RWPE2 (cell line): ENCODE measurements at regions not wholly inside any gene's neighbourhood (a gene's known extent, or its start where the extent isn't known, plus 50 kb on each side); places are given as distances from the start of the nearest gene placed in this dataset.

Experiments
- ATAC-seq: fragments of 200-7000 bp; cut with Tn5 transposase; 3 replicates; pipeline ENCODE4 v1.9.1; 2021; ENCODE audit warnings: low read depth
- DNase-seq: peaks from one replicate; pipeline ENCODE4 v3.0.0-alpha.2; 2020; ENCODE audit warnings: low spot score
- H3K27ac ChIP-seq: fragments of 450-650 bp; 2 replicates; pipeline ENCODE4 v1.5.1; 2017; ENCODE audit warnings: mild to moderate bottlenecking; ENCODE audit not compliant: poor library complexity, severe bottlenecking
- H3K27me3 ChIP-seq: fragments of 250-450 bp; sonication (Bioruptor Pico); 2 replicates; pipeline ENCODE4 v1.5.1; 2021; ENCODE audit warnings: mild to moderate bottlenecking, moderate library complexity; ENCODE audit not compliant: insufficient read depth, poor library complexity, severe bottlenecking
- H3K36me3 ChIP-seq: fragments of 250-450 bp; sonication (Bioruptor Pico); 2 replicates; pipeline ENCODE4 v1.5.1; 2020; ENCODE audit warnings: low read depth, mild to moderate bottlenecking, moderate library complexity
- H3K4me1 ChIP-seq: fragments of 250-450 bp; sonication (Bioruptor Pico); 2 replicates; pipeline ENCODE4 v1.5.1; 2021; ENCODE audit warnings: mild to moderate bottlenecking, moderate library complexity; ENCODE audit not compliant: insufficient read depth, poor library complexity, severe bottlenecking
- H3K4me3 ChIP-seq: fragments of 250-450 bp; sonication (Bioruptor Pico); 2 replicates; pipeline ENCODE4 v1.5.1; 2021; ENCODE audit warnings: mild to moderate bottlenecking, moderate library complexity; ENCODE audit not compliant: severe bottlenecking
- H3K9me3 ChIP-seq: fragments of 250-450 bp; sonication (Bioruptor Pico); 2 replicates; pipeline ENCODE4 v1.5.1; 2021; ENCODE audit warnings: mild to moderate bottlenecking, moderate library complexity; ENCODE audit not compliant: severe bottlenecking
- CTCF ChIP-seq: fragments of 450-650 bp; IDR thresholded peaks from one replicate; pipeline ENCODE4 v1.5.1; 2017; ENCODE audit warnings: mild to moderate bottlenecking, moderate library complexity; ENCODE audit not compliant: poor library complexity, severe bottlenecking

- H3K4me3 ChIP-seq = no peak overlapping the region
- ATAC-seq (no peak), DNase-seq (no peak)
- TF ChIP-seq CTCF = no peak
- no peaks in the 10 kb centered on the region for H3K36me3 ChIP-seq
- H3K27ac ChIP-seq = no peak overlapping the region
- no peaks in the 10 kb centered on the region for H3K4me1 ChIP-seq
- no peaks in the 10 kb centered on the region for H3K9me3 ChIP-seq
- no peaks in the 10 kb centered on the region for H3K27me3 ChIP-seq
These were observed 182.5 kb downstream of the PMAIP1 start for GRCh38 chr18:60082282-60082681.

DNA sequence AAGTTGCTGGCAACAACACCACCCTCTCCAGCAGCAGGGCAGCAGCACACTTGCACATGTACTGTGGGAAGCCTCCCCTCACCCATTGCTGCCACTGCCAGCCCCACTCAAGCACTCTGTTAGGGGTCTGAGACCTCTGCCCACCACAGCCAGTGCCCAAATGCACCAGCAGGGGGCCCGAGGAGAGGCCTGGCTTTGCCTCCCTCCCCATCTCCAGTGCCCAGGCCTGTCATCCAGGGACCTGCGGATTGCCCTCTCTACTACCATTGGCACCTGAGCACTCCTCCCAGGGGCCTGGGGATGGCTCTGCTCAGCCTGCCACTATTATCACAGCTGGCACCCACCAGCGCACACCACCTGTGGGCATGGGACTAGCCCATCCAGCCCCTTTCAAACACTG, 175.7 kb downstream of the PMAIP1 start:
- no peaks in the 10 kb centered on the region for H3K36me3 ChIP-seq
- no peak for TF ChIP-seq CTCF

GRCh38 chr18:60070631-60071030, 170.8 kb downstream of the PMAIP1 start:
- ATAC-seq (0 out of 3 replicates have a peak, but pooled peaks have one; percentile 14), DNase-seq (no peak)
- no peak overlapping the region for H3K27ac ChIP-seq
- H3K9me3 ChIP-seq = no peaks in the 10 kb centered on the region
- no peaks in the 10 kb centered on the region for H3K4me1 ChIP-seq
- TF ChIP-seq CTCF = no peak
- H3K4me3 ChIP-seq = no peak overlapping the region
- no peaks in the 10 kb centered on the region for H3K36me3 ChIP-seq
- H3K27me3 ChIP-seq = no peaks in the 10 kb centered on the region

More for the DNA sequence above, 175.7 kb downstream of the PMAIP1 start:
- no peak for DNase-seq
- Histone ChIP-seq H3K4me3 (no peak overlapping the region), H3K9me3 (no peaks in the 10 kb centered on the region), H3K27ac (no peak overlapping the region), H3K27me3 (no peaks in the 10 kb centered on the region), H3K4me1 (no peaks in the 10 kb centered on the region)
- no peak for ATAC-seq

DNA sequence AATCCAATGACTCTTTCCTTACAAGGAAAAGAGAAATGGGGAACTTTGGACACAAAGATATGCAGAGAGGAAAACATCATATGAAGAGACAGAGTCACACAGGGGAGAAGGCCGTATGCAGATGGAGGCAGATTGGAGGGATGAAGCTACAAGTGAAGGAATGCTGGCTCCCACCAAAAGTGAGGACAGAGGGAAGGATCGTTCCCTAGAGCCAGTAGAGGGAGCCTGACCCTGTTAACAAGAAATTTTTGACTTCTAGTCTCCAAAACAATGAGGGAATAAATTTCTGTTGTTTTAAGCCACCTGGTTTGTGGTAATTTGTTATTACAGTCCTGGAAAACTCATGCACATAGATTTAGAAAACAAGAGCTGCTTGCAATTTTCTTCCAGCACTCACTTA, 169.3 kb downstream of the PMAIP1 start:
- Histone ChIP-seq H3K9me3 (no peaks in the 10 kb centered on the region), H3K27me3 (no peaks in the 10 kb centered on the region), H3K4me3 (no peak overlapping the region), H3K27ac (no peak overlapping the region), H3K4me1 (no peaks in the 10 kb centered on the region), H3K36me3 (no peaks in the 10 kb centered on the region)
- peak; percentile 31 for TF ChIP-seq CTCF
- ATAC-seq (no peak), DNase-seq (no peak)

- H3K36me3 ChIP-seq = no peaks in the 10 kb centered on the region
- DNase-seq (no peak), ATAC-seq (no peak)
- no peak overlapping the region for H3K27ac ChIP-seq
- H3K27me3 ChIP-seq = no peaks in the 10 kb centered on the region
- TF ChIP-seq CTCF = no peak
- H3K4me1 ChIP-seq = no peaks in the 10 kb centered on the region
- no peaks in the 10 kb centered on the region for H3K9me3 ChIP-seq
- no peak overlapping the region for H3K4me3 ChIP-seq
These were observed 167.8 kb downstream of the PMAIP1 start for GRCh38 chr18:60067426-60068210.
